GM21367 (cell line): ENCODE measurements at regions not wholly inside any gene's neighbourhood (a gene's known extent, or its start where the extent isn't known, plus 50 kb on each side); places are given as distances from the start of the nearest gene placed in this dataset.
"Not testable (repeated sequence)": the region's sequence is repeated elsewhere in the genome, so short reads cannot be mapped to it uniquely, and the experiment has no call there.

ENCODE experiments used
- ATAC-seq: cut with Tn5 transposase; IDR thresholded peaks from one replicate; pipeline ENCODE4 v1.9.1; 2021; ENCODE audit not compliant: unreplicated experiment

DNA sequence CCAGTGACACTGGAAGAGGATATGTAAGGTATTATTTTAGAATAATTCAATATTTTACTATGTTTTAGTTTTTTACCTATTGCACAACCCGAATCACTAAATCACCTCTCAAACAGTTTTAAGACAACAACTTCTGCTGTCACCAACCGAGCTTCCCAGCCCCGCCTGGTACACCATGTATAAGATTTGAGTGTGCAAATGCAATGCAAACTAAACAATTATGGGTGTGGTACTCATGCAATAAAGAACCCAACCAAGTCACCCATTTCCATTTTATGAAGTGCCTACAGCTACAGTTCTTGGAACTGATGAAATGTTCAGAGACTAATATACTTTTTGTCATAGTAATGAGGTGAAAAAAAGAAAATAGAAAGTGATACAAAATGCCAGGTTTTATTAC is 256.2 kb downstream of the TAFA4 start:
- no peak for ATAC-seq

DNA sequence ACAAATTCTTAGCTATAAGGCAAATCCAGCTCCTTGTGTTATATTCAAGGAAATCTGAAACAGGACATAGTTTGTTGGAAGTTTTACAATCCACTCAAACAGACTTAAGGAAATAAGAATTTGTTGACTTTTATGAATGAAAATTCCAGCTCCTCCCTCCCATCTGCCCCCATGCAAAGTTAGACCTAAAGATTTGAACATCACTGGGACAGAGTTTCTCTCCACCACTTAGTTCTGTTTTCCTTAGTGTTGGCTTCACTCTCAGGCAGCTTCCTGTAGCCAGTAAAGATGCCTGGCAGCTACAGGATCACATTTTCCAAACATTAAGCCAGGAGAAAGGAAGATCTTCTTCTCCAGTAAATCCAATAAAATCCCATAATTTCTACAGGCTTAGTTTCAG is 265.0 kb downstream of the TAFA4 start:
- ATAC-seq = no peak

DNA sequence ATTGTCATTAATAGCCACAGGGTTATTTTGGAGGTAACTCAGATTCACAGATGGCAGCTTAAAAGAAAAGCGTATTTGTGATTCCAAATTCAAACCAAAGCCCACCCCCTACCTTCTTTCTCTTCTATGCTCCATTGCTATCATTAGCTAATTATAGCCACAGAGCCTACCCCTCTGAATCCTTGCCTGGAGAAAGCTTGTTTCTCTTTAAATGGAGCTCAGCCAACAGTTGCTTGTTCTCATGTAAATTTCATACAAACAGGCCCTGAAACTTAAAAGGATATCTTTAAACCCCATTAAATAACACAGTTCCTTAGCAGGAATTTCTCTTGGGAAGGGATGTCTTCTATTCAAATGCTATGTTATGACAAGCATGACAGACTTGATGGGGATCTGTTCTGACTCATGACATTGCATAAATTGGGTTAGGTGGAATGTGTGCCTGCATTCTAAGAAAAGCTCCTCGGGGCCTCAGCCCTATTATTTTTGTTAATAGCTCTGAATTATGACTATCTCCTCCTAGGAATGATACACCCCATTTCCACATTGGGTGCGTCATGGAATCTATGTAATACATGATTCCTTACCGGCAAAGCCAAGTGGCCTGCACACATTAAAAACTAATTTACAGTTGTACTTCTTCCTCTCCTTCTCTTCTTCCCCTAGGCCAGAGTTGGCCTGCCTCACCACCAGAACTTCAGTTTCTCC is 265.8 kb downstream of the TAFA4 start:
- ATAC-seq = no peak

DNA sequence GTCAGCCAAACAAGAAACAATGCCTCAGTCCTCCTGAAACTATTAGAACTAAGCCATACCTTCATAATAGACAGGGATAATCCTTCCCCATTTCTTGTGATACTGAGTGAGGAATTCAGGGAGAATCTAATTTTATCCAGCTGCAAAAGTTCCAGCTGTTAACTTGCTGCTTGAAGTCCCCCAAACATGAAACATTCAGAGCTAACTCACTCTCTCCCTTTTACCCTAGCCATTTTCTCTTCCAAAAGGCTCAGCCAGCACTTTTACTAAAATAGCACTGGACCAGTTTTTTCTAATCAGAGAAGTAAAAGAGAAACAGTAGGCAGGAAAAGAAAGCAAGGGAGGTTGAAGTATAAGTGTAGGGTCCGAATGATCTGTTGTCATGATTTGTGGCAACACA is 268.1 kb downstream of the TAFA4 start:
- ATAC-seq = no peak

DNA sequence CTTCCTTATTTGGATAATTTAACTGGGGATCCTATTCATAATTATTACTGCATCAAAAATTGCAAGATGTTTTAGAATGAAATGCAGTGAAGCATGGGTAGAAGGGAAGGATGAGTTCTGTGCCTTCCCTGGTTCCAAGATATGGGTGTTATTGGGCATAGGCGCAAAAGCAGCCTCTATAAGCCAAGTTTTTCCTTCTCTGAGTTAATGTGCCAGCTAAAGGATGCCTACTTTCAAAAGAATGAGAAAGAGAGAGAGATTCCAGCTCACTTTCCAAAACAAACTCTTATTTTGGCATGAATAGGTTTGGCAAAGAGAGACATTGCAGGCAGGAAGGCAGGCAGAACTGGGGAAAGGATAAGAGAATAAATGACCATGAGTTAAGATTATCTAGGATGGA is 270.2 kb downstream of the TAFA4 start:
- ATAC-seq = no peak

DNA sequence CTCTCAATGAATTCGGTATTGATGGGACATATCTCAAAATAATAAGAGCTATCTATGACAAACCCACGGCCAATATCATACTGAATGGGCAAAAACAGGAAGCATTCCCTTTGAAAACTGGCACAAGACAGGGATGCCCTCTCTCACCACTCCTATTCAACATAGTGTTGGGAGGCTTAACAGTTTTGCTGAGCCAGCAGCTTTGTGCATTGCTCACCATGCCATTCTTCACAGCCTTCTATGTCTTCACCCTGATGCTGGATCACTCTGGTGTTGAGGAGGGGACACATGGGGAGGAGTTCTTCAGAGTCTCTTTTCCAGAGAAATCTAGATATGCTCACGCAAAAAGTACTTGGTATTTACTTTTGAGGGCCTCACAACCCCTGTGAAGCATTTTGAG is 281.7 kb downstream of the TAFA4 start:
- not testable (repeated sequence) for ATAC-seq

DNA sequence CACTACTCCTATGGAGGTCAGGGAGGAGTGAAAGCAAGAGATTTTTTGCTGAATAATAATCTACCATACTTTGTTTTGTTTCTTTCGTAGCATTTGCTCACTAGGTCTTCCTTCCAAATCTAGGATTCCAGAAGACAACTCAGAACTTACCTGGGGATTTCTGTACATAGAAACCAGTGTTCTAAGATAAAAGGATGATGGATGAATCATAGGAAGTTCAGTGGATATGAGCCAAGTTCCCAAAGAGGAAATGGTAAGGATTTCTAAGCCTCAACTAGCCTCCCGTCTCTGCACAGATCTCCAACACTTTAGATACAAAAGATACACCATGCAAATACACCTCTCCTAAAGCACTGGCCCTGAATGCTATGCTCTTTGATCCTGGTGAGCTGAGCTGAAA is 283.9 kb downstream of the TAFA4 start:
- ATAC-seq = no peak

DNA sequence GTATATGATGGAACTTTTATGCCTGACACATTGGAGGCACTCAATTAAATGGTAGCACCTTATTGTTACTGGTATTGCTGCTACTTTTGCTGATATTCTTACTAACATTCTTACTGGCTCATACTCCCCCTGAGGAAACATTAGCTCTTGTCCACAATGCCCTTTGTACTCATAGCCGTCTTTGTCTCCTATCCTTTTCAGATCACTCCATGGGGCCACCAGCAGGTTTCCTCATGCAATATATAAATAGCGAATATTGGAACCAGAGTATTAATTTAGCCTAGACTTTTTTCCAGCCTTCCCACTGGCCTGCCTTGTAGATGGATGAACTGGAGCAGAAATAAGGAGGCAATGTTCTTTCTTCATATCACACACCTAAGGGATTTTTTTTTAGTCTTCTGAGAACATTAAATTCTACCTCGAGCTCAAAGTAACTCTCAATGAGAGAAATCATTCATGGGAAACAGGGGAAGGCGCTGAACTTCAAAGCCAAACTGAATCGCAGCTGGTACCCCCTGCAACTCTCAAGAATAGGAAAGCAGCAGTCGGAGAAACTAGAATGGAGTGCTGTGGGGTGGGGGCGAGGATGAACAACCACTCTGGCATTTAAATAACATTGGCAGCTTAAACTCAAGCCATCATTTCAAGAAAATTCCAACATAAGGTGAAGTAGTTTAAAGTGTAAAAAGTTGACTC is 300.3 kb downstream of the TAFA4 start:
- ATAC-seq = no peak

DNA sequence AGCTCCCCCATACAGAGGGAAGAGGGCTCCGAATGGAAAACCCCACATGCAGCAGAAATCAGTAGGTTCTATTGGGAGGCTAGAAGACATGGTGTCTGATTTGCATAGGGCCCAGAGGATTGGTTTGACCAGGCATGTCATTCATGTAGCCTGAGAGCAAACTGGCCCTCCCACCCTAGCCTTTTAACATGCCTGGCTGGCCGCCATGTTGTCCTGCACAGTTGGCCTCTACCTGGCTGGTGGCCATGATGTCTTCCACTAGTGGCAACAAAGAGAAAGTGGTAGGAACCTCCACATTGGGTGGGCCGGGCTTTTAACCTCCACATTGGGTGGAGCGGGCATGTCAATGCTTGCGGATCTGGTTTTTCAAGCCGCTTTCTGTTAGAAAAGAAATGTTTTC is 312.1 kb downstream of the TAFA4 start:
- no peak for ATAC-seq

DNA sequence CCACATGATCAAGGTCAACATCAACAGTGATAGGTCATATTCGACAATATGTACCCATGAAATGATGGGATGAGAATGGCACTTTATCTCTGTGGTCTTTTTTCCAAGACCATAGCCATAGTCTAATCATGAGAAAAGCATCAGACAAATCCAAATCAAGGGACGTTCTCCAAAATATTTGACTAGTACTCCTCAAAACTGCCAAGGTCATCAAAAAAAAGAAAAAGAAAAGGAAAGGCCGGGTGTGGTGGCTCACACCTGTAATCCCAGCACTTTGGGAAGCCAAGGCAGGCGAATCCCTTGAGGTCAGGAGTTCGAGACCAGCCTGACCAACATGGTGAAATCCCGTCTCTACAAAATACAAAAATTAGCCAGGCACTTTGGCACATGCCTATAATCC is 318.3 kb downstream of the TAFA4 start:
- ATAC-seq = no peak

DNA sequence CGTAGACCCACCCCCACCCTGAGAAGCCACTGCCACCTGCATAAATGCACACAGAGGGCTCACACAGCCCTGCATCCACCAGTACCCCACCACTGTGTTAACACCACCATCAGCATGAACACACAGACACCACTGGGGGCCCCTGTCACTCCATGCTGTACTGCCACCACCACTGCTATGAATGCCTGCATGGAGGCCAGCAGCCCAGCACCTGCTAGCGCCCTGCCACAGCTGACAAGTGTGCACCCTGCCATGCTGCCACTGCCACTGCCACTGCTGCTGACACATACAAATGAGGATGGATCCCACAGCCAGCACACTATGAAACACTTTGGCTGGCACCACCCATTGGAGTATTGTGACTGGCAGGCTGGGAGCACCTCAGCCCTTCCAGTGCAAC is 361.0 kb downstream of the TAFA4 start:
- ATAC-seq = no peak

DNA sequence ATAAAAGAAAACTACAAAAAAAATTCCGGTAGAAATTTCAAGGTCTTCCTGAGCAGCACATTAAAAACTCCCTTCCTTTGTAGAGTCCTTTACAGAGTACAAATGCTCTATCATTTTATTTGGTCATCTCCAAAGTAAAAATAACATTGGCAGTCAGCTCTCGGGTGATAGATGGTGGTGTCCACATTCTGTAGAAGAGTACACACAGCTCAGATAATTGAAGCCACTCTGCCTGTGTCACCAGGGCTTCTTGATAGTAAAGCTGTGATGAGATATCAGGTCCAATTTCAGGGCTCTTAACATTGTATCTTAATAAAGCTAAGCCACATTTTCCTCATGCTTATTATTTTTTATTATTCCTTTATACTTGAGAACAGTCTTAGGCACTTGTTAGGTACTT is 371.6 kb downstream of the TAFA4 start:
- no peak for ATAC-seq

DNA sequence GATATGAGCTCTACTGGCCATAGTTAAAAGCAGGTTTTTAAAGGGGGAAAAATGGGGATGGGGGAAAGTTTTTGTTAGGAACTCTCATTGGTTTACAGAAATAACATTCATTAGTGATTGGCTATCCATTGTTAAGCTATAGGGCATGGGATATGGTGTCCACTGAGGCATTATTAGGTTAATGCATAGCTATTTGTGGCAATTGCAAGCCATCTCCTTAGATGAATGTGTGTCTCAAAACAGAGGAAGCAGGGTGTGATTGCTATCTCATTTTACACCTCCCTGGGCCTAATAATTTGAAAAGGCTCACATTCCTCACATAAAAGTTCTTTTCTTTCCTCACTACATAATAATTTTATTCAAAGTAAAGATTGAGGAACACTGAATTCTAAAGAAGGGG is 396.6 kb downstream of the TAFA4 start:
- no peak for ATAC-seq

DNA sequence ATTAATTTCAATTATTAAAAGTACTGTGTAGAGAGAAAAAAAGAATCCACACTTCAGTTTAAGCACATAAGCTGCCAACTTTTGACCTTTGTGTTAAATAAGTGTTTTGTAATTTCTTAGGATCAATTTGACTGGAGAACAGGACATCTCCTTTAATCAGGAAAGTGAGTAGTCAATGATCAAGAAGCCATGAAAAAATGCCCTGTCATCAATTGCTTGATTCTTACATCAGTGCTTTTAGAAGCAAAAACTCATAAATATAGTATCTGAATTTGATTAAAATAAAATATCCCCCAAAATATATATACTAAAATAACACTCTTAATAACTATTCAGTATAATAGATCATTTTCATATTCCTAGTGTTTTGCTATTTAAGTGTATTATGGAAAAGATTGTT is 409.0 kb downstream of the TAFA4 start:
- no peak for ATAC-seq

DNA sequence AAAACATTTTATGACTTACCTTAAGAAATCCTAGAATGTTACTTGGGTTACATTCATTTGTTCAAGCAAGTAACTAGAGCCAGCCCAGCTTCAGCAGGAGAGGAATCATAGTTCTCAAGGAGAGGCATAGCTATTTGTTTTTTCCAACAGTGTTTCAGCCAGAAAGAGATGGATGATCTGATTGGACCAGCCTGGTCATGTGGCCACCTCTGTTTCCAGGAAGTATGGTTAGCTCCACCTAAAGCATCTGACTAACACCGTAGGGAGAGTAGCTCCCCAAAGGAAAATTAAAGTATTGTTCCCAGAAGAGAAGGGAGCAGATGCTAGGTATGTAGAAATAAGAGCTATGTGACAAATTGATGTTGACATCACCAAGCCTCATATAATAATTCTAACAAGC is 417.1 kb downstream of the TAFA4 start:
- ATAC-seq = no peak

DNA sequence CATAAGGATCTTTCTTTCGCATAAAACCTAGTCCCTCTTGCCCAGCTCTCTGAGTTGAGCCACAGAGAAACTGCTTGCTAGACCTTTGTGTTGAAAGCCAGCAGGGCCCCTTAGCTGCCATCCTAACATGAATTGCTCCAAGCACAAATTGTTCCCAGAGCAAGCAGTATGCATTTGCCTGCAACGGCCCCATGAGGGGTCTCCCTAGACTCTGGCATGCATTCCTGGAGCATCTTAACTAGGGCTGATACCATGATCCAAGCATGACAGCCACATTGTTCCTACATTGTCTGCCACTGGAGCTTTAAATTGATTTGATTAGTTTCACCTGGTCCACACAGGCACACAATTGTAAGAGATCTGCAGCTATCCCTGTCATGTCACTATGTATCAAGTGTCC is 428.1 kb downstream of the TAFA4 start:
- no peak for ATAC-seq

DNA sequence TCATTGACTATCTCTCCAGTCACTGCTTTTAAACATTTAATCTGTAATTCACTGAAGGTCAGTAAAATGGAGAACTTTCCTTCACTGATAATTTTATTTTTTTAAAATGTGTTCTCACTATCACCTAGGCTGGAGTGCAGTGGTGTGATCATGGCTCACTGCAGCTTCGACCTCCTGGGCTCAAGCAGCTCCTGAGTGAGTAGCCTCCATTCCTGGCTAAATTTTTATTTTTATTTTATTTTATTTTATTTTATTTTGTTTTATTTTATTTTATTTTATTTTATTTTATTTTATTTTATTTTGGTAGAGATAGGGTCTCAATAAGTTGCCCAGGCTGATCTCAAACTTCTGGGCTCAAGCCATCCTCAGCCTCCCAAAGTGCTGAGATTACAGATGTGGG is 446.5 kb downstream of the TAFA4 start:
- not testable (repeated sequence) for ATAC-seq

DNA sequence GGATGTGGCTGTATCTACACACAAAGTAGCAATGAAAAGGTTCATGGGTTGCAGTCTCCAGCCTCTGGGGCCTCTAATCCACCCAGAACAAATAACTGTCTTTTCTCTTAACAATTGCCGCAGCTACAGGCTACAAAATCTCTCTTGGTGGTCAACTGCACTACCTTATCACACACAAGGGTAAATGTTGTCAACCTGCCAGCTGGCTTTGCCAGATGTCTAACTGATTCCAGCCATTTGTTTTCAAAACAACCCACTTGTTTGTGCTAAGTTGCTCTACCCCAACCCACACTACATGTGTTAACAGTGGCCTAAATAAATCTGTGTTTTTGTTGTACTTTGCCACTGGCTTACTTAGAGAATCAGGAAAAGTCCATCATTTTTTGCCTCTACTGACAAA is 447.3 kb downstream of the TAFA4 start:
- ATAC-seq = no peak

DNA sequence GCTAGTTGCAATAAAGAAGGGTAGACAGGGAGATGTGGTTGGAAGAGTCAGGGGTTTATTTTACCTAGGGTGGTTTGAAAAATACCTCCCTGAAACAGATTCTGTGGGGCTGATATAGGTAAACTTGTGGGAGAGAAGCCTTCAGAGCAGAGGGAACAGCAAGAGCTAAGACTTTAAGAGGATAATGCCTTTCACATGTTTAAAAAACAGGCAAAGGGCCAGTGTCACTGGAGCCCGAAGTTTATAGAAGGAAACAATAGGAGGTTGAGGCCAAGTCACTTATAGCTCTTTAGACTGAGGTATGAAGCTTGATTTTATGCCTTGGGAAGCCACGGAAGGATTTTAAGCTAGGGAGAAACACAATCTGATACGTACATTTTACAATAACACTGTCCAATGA is 448.7 kb downstream of the TAFA4 start:
- ATAC-seq = no peak

DNA sequence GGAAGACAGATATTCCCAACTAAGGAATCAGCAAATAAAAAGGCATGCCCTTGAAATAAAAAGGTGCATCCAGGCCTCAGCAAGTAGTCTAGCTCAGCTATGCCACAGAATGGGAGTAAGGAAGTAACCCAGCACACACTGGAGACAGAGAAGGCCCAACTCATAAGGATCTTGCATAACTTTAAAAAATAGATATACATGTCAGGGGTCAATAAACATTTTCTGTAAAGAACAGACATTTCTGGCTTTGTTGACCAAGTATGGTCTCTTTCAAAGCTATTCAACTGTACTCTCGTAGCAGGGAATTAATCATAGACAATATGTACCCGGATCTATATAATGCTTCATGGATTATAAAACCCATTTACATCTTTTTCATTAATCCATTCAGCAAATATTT is 449.3 kb downstream of the TAFA4 start:
- no peak for ATAC-seq

DNA sequence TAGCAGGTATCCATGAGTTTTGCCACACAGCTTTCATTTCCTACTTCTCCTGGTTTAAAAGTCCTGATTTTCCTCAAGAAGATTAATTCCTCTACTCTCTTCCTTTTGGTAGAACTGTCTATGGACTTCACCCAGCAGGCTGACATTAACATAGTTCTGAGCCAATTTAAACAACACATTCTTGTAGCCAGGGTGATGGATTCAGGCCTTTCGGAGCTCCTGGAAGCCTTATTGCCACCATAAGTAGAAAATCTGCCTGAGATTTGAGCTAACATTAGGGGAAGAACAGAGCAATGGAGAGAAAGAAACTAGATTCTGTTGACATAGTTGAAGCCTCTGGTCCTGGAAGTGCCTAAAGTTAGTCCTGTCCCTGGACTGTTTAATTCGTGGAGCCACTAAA is 449.8 kb downstream of the TAFA4 start:
- no peak for ATAC-seq

DNA sequence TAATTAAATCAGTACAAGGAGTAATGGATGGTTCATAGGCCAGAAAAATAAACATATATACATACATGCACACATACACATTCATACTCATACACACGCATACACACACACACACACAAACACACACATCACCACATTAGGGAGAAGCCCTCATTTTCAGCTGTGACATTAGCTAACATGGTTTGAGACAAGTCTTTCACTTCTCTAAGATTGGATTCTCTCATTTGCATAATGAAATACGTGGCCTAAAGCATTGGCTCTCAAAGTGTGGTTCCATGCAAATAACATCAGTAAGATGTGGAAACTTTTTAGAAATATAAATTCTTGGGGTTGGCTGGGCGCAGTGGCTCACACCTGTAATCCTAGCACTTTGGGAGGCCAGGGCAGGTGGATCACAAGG is 452.6 kb downstream of the TAFA4 start:
- ATAC-seq = no peak
